Caki2 (cell line): ENCODE measurements at regions not wholly inside any gene's neighbourhood (a gene's known extent, or its start where the extent isn't known, plus 50 kb on each side); places are given as distances from the start of the nearest gene placed in this dataset.

ENCODE experiments used
- DNase-seq: peaks from one replicate; pipeline ENCODE4 v3.0.0-alpha.2; 2015; ENCODE audit warnings: low read depth
- in situ Hi-C: cut with HindIII; loops from 2 replicates; pipeline ENCODE4 v1.10.0; 2016; ENCODE audit warnings: low sequenced_read_pairs, low pct_unique_long_range_greater_than_20kb, mixed read lengths

DNA sequence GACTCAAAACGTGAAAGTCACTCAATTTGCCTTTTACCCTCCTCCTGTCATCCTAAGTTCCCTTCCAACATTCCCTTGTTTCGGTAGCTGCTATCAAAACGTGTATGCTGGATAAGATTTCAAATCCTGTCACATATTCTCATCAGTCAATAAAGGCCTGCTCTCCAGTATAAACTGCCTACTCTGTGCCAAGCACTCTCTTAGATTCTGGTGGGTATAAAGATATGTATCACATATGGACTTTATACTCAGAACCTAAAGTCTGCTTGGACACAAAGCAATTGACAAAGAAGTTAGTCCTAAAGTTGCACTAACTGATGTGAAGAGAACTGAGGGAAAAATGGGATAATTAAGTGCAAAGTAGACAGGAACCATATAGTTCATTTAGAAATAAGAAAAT, 476.6 kb upstream of the MARCKS start:
- in situ Hi-C loops = no loop called here

DNA sequence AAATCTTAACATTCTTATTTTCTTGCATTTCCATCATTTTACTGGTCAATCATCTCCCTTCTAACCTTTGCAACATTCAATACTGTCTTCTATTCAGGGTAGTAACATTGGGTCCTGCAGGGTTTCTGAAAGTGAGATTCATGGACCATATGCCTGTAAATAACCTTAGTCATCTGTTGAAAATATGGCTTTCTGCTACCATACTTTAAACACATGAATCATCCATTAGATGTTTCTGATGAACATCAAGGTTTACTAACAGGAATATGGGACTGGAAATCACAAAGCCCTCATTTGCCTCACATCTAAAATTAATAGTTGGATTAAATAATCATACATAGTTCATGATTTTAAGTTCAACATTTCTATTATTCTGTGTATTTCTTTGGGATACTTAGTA, 475.9 kb upstream of the MARCKS start:
- in situ Hi-C loops = no loop called here
- DNase-seq = no peak

More for the DNA sequence above, 476.6 kb upstream of the MARCKS start:
- DNase-seq = no peak

GRCh38 chr6:113381959-113382358, 475.2 kb upstream of the MARCKS start:
- in situ Hi-C loops = no loop called here
- DNase-seq = no peak

DNA sequence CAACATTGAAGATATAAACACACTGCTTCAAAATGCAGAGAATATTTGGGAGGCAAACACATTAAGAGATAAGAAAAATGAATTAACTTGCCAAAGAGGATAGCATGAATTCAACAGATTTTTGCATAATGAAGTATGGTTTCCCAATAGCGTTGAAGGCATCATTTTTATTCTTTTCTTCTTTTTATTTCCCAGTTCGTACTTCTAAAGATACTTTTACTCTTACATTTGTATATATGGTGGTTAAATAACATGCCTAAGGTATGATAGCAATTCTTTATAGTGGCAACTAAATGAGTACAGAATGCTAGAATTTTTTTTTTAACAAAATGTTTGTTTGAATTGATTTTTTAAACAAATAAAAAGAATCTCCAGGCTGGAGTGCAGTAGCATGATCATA, 473.4 kb upstream of the MARCKS start:
- in situ Hi-C loops = no loop called here
- no peak for DNase-seq

DNA sequence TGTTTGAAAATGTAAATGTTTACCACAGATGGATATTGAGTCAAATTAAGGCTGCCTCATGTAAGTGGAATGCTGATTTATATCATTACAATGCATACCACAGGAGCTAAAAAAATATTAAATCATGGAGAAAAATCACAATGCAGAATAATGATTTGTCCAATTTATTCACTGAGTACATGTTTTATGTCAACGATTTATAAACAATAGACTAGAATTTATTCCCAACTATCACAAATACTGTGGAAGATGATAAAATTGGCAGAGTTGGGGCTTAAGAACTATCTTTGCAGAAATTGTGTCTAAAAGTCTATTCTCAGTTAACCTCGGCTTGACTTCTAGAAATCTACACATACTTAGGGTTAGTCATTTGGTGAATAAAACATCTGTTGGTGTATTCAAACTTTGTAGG, 472.1 kb upstream of the MARCKS start:
- in situ Hi-C loops = no loop called here
- DNase-seq = no peak

GRCh38 chr6:113388996-113389395, 468.1 kb upstream of the MARCKS start:
- DNase-seq = no peak
- in situ Hi-C loops = no loop called here

- in situ Hi-C loops = no loop called here
- DNase-seq = no peak
Observed at GRCh38 chr6:113392551-113393055, 464.5 kb upstream of the MARCKS start.

GRCh38 chr6:113394216-113394615, 462.9 kb upstream of the MARCKS start:
- in situ Hi-C loops = no loop called here
- DNase-seq = no peak

DNA sequence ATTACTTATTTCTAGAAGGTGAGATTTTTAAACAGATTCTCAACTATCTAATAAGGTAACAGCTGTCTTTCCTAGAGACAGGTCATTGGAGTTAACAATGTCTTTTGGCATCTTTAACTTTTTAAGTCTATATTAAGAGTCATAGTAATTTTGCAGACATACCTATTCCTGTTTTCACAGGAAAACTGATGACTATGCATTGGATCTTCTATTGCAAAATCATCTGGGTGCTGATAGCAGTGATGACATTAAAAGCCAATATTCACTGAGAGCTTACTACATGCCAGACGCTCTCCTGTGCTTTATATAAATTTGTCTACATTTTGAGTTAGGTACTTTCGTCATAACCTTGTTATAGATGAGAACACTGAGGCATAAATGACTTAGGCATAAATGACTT, 462.4 kb upstream of the MARCKS start:
- in situ Hi-C loops = no loop called here
- no peak for DNase-seq

DNA sequence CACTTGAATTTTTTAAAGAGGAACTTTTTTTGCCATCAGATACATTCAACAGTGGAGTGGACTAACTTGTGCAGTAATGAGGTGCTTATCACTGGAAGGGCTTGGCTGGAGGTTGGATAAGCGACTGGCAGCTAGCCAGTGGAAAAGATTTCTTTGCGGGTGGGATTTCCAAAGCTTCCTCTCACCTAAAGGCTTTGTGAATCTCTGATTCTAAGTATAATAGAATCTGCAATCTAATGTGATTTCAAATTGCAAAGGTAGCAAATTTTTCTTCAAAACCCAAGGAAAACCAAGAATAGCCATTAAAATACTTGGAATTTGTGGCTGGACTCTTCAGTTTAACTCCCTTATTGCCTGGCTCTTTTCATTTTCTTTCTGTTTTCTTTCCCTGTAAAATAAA, 460.4 kb upstream of the MARCKS start:
- DNase-seq = no peak
- in situ Hi-C loops = no loop called here

DNA sequence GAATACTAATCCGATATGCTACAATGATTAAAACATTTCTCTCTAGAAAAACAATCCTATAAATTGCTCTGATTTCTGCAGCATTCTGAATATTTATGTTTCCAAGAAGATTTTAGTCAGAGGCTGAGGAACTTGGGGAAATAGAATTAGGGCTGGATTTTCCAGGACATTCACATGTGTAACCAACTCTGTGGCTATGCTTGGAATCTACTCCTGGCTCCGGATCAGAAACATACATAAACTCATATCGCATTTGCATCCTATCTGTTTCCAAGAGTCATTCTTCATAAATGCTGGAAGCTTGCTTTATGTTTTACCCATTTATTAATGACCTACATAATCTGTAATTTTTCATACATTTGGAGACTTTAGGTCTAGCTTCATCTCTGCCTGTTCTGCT, 459.9 kb upstream of the MARCKS start:
- in situ Hi-C loops = no loop called here
- DNase-seq = no peak

DNA sequence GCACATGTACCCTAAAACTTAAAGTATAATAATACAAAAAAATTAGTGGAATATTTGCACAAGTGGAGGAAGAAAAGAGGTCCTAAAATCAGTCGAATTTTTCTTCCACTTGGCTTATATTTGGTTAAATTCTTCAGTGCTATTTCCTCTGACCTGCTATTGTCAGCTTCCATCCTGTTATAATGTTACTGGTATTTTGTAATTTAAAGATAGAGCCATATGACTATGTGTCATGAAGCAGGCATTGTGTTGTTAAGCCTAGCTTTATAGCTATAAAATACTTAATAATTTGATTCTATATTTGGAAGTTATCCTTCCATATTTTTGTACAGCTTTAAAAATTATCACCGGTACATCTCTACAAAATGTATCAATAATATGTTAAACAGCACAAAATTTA, 455.9 kb upstream of the MARCKS start:
- DNase-seq = no peak
- in situ Hi-C loops = no loop called here

GRCh38 chr6:113402544-113402943, 454.6 kb upstream of the MARCKS start:
- in situ Hi-C loops = no loop called here
- no peak for DNase-seq

DNA sequence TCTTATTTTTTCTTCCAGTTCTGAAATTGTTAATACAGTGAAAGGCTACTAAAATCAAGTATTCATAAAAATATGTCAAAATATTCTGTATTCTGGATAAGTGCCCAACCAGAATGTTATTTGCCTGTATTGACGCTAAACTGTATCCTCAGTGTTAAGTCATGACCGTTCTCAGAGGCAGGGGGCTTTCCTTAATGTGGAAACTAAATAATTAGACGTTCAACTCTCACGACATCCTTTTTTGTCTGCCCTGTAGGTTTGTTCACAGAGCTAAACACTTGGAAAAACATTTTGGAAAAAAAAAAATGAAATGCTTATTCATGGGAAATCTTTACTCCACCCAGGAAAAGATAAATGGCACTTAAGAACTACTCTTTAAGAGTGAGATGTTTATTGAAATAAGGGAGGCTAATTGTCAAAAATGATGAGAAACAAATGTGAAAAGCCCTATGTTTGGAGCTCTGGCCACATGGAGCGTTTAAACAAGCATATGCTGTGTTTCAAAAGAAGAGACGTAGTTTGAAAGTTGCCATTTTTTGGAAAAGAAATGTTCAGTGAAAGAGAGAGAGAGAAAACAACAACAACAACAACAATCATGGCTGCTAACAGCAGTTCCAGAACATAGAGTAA, 453.1 kb upstream of the MARCKS start:
- no peak for DNase-seq
- in situ Hi-C loops = no loop called here

DNA sequence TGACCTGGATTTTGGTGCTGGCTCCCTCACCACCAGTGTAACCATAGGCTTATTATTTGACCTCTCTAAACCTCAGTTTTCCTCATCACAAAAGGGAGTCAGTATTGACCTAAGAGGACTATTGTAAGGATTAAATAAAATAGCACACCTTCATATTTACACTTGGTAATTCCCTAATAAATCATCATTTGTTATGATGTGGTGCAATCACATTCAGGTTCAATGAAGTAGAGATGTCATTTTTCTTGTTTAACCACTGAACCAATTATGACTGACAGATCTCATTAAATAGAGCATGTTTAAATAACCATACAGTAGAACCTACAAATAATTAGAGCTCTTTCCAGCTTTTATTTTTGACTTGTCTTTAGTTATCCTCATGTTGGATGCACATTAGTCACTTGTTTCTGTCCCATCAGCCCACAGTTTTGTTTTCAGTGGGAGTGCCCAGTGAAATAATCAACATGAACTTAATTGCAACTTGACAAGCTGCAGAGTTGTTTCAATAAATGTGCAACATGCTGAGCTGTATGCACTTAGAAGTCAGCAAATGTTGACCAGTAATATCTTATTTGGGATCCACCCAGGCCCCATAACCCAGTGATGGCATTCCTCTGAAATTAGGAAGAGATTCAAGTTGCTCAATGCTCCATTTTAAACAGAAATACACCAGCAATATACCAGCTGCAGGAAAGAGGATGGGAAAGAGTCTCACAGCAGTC, 451.7 kb upstream of the MARCKS start:
- in situ Hi-C loops = no loop called here
- no peak for DNase-seq

GRCh38 chr6:113406048-113406695, 451.0 kb upstream of the MARCKS start:
- DNase-seq = no peak
- in situ Hi-C loops = no loop called here

DNA sequence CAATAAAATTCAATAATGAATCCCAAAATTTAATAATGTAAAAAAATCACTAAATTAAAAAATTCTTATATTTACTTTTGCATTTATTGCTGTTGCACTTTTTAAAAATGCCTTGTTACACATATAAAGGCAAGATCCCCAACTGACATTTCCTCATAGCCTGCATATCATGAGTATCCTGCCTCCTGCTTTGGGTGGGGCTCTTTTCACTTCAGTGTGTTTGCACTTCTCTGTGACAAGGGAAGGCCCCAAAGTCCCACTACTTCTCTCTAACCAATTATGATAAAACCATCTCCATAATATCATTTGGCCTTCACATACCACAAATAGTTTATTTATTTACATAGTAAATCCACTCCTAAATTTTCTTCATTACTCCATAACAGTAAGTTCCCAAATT, 446.1 kb upstream of the MARCKS start:
- no peak for DNase-seq
- in situ Hi-C loops = no loop called here

DNA sequence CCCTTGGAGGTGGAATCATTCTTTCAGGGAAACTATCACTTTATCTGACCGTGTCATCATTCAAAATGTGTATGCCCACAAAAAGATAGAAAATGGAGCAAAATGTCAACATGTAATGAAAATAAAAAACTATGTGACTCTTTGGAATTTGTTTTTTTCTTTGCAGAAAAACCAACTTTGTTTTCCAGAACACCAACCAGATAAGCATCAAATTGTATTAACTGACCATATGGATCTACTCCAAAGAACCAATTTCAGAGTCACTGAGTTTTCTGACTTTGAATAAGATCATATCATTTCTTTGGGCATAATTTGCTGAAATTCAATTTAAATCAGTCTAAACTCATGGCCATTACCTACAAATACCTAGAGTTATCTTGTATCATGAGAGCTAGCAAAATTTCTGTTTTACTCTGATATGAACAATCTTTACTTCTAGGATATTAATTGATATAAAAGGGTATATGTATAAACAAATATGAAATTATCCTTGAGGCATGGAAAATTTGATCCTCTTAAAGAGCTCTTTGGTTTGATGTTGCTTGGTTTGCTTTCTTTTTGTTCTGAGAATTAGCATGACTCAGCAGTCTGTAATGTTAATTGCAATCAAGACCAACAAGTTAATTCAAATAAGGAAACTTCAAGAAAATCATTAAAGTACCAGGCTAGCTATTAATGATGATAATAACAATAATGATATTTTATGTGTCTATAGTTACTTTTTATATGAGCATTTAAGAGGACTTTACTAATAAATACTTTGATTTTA, 444.4 kb upstream of the MARCKS start:
- no peak for DNase-seq
- in situ Hi-C loops = no loop called here

- in situ Hi-C loops = no loop called here
- DNase-seq = peak; percentile 44
Observed at GRCh38 chr6:113414511-113414910, 442.6 kb upstream of the MARCKS start.
